ENCODE measurements at regions not wholly inside any gene's neighbourhood (a gene's known extent, or its start where the extent isn't known, plus 50 kb on each side); places are given as distances from the start of the nearest gene placed in this dataset.

DNA sequence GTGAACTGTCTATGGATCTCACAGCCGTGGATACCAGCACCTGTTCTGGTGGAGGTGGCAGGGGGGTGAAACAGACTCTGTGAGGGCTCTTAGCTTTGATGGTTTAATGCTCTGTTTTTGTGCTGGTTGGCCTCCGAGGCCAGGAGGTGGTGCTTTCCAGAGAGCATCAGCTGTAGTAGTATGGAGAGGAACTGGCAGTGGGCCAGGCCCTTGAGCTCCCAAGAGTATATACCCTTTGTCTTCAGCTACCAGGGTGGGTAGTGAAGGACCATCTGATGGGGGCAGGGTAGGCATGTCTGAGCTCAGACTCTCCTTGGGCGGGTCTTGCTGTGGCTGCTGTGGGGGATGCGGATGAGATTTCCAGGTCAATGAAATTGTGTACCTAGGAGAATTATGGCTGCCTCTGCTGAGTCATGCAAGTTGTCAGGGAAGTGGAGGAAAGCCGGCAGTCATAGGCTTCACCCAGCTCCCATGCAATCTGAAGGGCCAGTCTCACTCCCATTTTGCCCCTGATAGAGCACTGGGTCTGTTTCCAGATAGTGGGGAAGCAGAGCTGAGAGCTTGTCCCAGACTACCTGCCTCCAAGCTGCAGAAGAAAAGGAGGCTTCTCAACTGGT lies 102.7 kb upstream of the AHI1 start:
- no peak for ATAC-seq (ENCODE audit: low read depth)
- Histone ChIP-seq H3K79me2 (ENCODE audit: control insufficient read depth, insufficient read depth, low read length) (no peaks in the 10 kb centered on the region), H2AFZ (ENCODE audit: insufficient read depth, low read depth, low read length, poor library complexity, severe bottlenecking) (no peak overlapping the region), H3K9me3 (ENCODE audit: control extremely low read depth in 1 of 3, control insufficient read depth in 2 of 3, insufficient read depth in 1 of 3, low read length in 2 of 3) (peaks cover 0 to 7% (median 0%) of the 10 kb centered on the region in 3 donors), H3K27ac (ENCODE audit: low read length in 2 of 2) (no peak overlapping the region), H4K20me1 (ENCODE audit: control insufficient read depth, insufficient read depth, low read length, poor library complexity, severe bottlenecking) (no peaks in the 10 kb centered on the region), H3K4me1 (ENCODE audit: control insufficient read depth in 2 of 2, insufficient read depth in 2 of 2, low read length in 2 of 2) (no peaks in the 10 kb centered on the region), H3K27me3 (replicated peaks in 1 of 4; ENCODE audit: control extremely low read depth in 1 of 4, control insufficient read depth in 3 of 4, insufficient read depth in 4 of 4, low read length in 3 of 4) (no peaks in the 10 kb centered on the region), H3K4me3 (ENCODE audit: control extremely low read depth in 1 of 5, extremely low read depth in 1 of 5, insufficient read depth in 1 of 5, low read depth in 2 of 5, low read length in 4 of 5) (no peak overlapping the region), H3K4me2 (replicated peaks; ENCODE audit: low read depth, low read length, poor library complexity, severe bottlenecking) (no peak overlapping the region), H3K36me3 (replicated peaks in 1 of 2; ENCODE audit: control extremely low read depth in 1 of 2, control insufficient read depth in 1 of 2, extremely low read depth in 1 of 2, insufficient read depth in 2 of 2, low read length in 1 of 2) (no peaks in the 10 kb centered on the region), H3K9ac (ENCODE audit: low read length) (no peak overlapping the region)
- no peak for DNase-seq
- H3K27ac Mint-ChIP-seq: no peak overlapping the region
- no peaks in the 10 kb centered on the region for H3K27me3 Mint-ChIP-seq
- intact Hi-C loops (cut with micrococcal nuclease): no loop called here
- peaks cover 3% of the 10 kb centered on the region for H3K9me3 Mint-ChIP-seq (ENCODE audit: insufficient read depth)
- 91% methylated on average over 4 of the region's 5 CpGs for WGBS (ENCODE audit: insufficient coverage)
- POLR2A ChIA-PET: no interaction called here
- no peak overlapping the region for H3K4me3 Mint-ChIP-seq
- TF ChIP-seq, protein P1, sequence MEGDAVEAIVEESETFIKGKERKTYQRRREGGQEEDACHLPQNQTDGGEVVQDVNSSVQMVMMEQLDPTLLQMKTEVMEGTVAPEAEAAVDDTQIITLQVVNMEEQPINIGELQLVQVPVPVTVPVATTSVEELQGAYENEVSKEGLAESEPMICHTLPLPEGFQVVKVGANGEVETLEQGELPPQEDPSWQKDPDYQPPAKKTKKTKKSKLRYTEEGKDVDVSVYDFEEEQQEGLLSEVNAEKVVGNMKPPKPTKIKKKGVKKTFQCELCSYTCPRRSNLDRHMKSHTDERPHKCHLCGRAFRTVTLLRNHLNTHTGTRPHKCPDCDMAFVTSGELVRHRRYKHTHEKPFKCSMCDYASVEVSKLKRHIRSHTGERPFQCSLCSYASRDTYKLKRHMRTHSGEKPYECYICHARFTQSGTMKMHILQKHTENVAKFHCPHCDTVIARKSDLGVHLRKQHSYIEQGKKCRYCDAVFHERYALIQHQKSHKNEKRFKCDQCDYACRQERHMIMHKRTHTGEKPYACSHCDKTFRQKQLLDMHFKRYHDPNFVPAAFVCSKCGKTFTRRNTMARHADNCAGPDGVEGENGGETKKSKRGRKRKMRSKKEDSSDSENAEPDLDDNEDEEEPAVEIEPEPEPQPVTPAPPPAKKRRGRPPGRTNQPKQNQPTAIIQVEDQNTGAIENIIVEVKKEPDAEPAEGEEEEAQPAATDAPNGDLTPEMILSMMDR (IDR thresholded peaks at IDR 0.05): no peak
- TF ChIP-seq EZH2 (IDR thresholded peaks at IDR 0.05; ENCODE audit: borderline replicate concordance, insufficient read depth, low read depth, low read length, poor library complexity, severe bottlenecking): no peak
- CTCF ChIA-PET: no interaction called here
- H3K4me1 Mint-ChIP-seq: no peaks in the 10 kb centered on the region

GRCh38 chr6:135600931-135601330 lies 103.4 kb upstream of the AHI1 start:
- POLR2A ChIA-PET: no interaction called here
- CTCF ChIA-PET: no interaction called here
- intact Hi-C loops (cut with micrococcal nuclease): no loop called here
- Histone ChIP-seq H3K4me3 (ENCODE audit: control extremely low read depth in 1 of 5, extremely low read depth in 1 of 5, insufficient read depth in 1 of 5, low read depth in 2 of 5, low read length in 4 of 5) (no peak overlapping the region), H3K9me3 (ENCODE audit: control extremely low read depth in 1 of 3, control insufficient read depth in 2 of 3, insufficient read depth in 1 of 3, low read length in 2 of 3) (peaks cover 0 to 7% (median 0%) of the 10 kb centered on the region in 3 donors), H3K4me1 (ENCODE audit: control insufficient read depth in 2 of 2, insufficient read depth in 2 of 2, low read length in 2 of 2) (no peaks in the 10 kb centered on the region), H2AFZ (ENCODE audit: insufficient read depth, low read depth, low read length, poor library complexity, severe bottlenecking) (no peak overlapping the region), H3K4me2 (replicated peaks; ENCODE audit: low read depth, low read length, poor library complexity, severe bottlenecking) (no peak overlapping the region), H3K79me2 (ENCODE audit: control insufficient read depth, insufficient read depth, low read length) (no peaks in the 10 kb centered on the region), H3K36me3 (replicated peaks in 1 of 2; ENCODE audit: control extremely low read depth in 1 of 2, control insufficient read depth in 1 of 2, extremely low read depth in 1 of 2, insufficient read depth in 2 of 2, low read length in 1 of 2) (no peaks in the 10 kb centered on the region), H3K9ac (ENCODE audit: low read length) (no peak overlapping the region), H3K27me3 (replicated peaks in 1 of 4; ENCODE audit: control extremely low read depth in 1 of 4, control insufficient read depth in 3 of 4, insufficient read depth in 4 of 4, low read length in 3 of 4) (no peaks in the 10 kb centered on the region), H4K20me1 (ENCODE audit: control insufficient read depth, insufficient read depth, low read length, poor library complexity, severe bottlenecking) (no peaks in the 10 kb centered on the region), H3K27ac (ENCODE audit: low read length in 2 of 2) (no peak overlapping the region)
- no peaks in the 10 kb centered on the region for H3K4me1 Mint-ChIP-seq
- peaks cover 3% of the 10 kb centered on the region for H3K9me3 Mint-ChIP-seq (ENCODE audit: insufficient read depth)
- H3K4me3 Mint-ChIP-seq: no peak overlapping the region
- ATAC-seq (ENCODE audit: low read depth) (no peak), DNase-seq (no peak)
- no peak for TF ChIP-seq EZH2 (IDR thresholded peaks at IDR 0.05; ENCODE audit: borderline replicate concordance, insufficient read depth, low read depth, low read length, poor library complexity, severe bottlenecking)
- TF ChIP-seq, protein P1 (IDR thresholded peaks at IDR 0.05): no peak
- no peak overlapping the region for H3K27ac Mint-ChIP-seq
- 100% methylated on average over 3 of the region's 4 CpGs for WGBS (ENCODE audit: insufficient coverage)
- H3K27me3 Mint-ChIP-seq: no peaks in the 10 kb centered on the region

Measured in B cell (primary cell).